T-helper 17 cell (primary cell): ENCODE measurements at regions not wholly inside any gene's neighbourhood (a gene's known extent, or its start where the extent isn't known, plus 50 kb on each side); places are given as distances from the start of the nearest gene placed in this dataset.

Source experiments
- ATAC-seq: fragments of 150-1000 bp; cut with Tn5 transposase; 2 replicates; pipeline ENCODE4 v1.10.0; 2021; ENCODE audit warnings: mild to moderate bottlenecking, moderate library complexity
- DNase-seq, 3 donors: peaks; one replicate each; pipeline versions ENCODE4 v3.0.0 to v3.0.0-alpha.2; 2020 to 2021
- H3K9me3 ChIP-seq: one replicate; pipeline ENCODE4 v1.7.0; 2013; ENCODE audit warnings: low read length, mild to moderate bottlenecking; ENCODE audit not compliant: control insufficient read depth, poor library complexity, severe bottlenecking
- H3K27ac Mint-ChIP-seq: one replicate; pipeline ENCODE4 v1.8.0; 2022; ENCODE audit warnings: mild to moderate bottlenecking, moderate library complexity, mixed read lengths
- H3K27me3 Mint-ChIP-seq: one replicate; pipeline ENCODE4 v1.8.0; 2022; ENCODE audit warnings: mixed read lengths
- H3K36me3 Mint-ChIP-seq: one replicate; pipeline ENCODE4 v1.8.0; 2022; ENCODE audit warnings: low read depth, mixed read lengths
- H3K4me1 Mint-ChIP-seq: one replicate; pipeline ENCODE4 v1.8.0; 2022; ENCODE audit warnings: mild to moderate bottlenecking, mixed read lengths
- H3K4me3 Mint-ChIP-seq: one replicate; pipeline ENCODE4 v1.8.0; 2022; ENCODE audit warnings: mild to moderate bottlenecking, moderate library complexity, mixed read lengths

DNA sequence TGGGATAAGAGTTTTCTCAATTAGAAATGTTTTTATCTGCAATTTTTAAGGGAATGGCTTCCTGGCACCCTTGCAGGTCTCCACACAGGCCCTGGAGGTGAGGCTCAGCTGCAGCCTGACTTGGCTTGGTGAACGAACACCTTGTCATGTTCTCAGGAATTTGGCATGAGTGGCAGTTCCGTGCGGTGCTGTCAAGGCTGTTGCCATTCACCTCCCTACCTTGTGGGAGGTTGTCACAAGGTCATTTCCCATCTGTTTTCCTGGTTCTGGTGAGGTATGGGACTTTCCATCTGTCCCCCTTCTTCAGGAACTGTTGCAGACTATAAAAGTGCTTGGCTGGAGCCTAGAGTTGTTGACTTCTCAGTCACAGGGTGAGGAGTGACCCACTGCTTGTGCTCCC, 82.9 kb downstream of the ELOVL4 start:
- Mint-ChIP-seq H3K36me3 (no peaks in the 10 kb centered on the region), H3K4me1 (peaks cover 4% of the 10 kb centered on the region)

GRCh38 chr6:79864001-79864400, 83.4 kb downstream of the ELOVL4 start:
- no peaks in the 10 kb centered on the region for H3K9me3 ChIP-seq
- no peak overlapping the region for H3K4me3 Mint-ChIP-seq
- DNase-seq (no peak), ATAC-seq (no peak)
- no peaks in the 10 kb centered on the region for H3K36me3 Mint-ChIP-seq
- peaks cover 3% of the 10 kb centered on the region for H3K4me1 Mint-ChIP-seq
- H3K27ac Mint-ChIP-seq: no peak overlapping the region
- no peaks in the 10 kb centered on the region for H3K27me3 Mint-ChIP-seq

More for the DNA sequence above, 82.9 kb downstream of the ELOVL4 start:
- no peaks in the 10 kb centered on the region for H3K27me3 Mint-ChIP-seq
- H3K4me3 Mint-ChIP-seq: no peak overlapping the region
- no peak overlapping the region for H3K27ac Mint-ChIP-seq
- ATAC-seq (no peak), DNase-seq (no peak)
- H3K9me3 ChIP-seq: no peaks in the 10 kb centered on the region

- H3K4me1 Mint-ChIP-seq: peaks cover 2% of the 10 kb centered on the region
- H3K27ac Mint-ChIP-seq: no peak overlapping the region
- ATAC-seq (no peak), DNase-seq (no peak)
- H3K9me3 ChIP-seq: no peaks in the 10 kb centered on the region
- H3K36me3 Mint-ChIP-seq: no peaks in the 10 kb centered on the region
- H3K27me3 Mint-ChIP-seq: no peaks in the 10 kb centered on the region
- H3K4me3 Mint-ChIP-seq: no peak overlapping the region
Observed at GRCh38 chr6:79863566-79863965, 83.8 kb downstream of the ELOVL4 start.

GRCh38 chr6:79862711-79863110, 84.6 kb downstream of the ELOVL4 start:
- H3K4me1 Mint-ChIP-seq: peaks cover 2% of the 10 kb centered on the region
- no peaks in the 10 kb centered on the region for H3K27me3 Mint-ChIP-seq
- no peaks in the 10 kb centered on the region for H3K9me3 ChIP-seq
- H3K4me3 Mint-ChIP-seq: no peak overlapping the region
- H3K27ac Mint-ChIP-seq: no peak overlapping the region
- DNase-seq: no peak
- H3K36me3 Mint-ChIP-seq: no peaks in the 10 kb centered on the region
- ATAC-seq: no peak

DNA sequence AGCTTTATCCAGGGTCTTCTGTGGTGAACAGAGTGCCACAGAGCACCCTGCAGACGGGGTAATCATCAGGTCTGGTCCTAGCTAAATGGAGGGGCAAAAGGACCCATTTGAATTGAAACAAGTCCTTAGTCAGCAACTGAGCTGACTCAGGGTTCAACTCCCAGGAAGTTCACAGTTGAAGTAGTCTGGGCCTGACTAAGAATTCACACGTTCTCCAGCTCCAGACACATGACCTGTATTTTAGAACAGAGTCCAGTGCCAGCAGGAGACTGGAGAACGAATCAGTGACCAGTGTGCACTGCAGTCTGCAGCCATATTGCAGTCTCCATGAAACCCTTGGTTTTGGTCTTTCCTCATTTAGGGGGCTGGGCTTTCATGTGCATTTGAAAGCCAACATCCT, 85.2 kb downstream of the ELOVL4 start:
- H3K9me3 ChIP-seq: no peaks in the 10 kb centered on the region
- Mint-ChIP-seq H3K27ac (no peak overlapping the region), H3K27me3 (no peaks in the 10 kb centered on the region), H3K4me1 (peaks cover 2% of the 10 kb centered on the region), H3K4me3 (no peak overlapping the region), H3K36me3 (no peaks in the 10 kb centered on the region)
- DNase-seq (no peak), ATAC-seq (no peak)

- Mint-ChIP-seq H3K4me3 (no peak overlapping the region), H3K4me1 (no peaks in the 10 kb centered on the region), H3K27ac (no peak overlapping the region), H3K27me3 (no peaks in the 10 kb centered on the region), H3K36me3 (no peaks in the 10 kb centered on the region)
- DNase-seq (no peak), ATAC-seq (no peak)
- no peaks in the 10 kb centered on the region for H3K9me3 ChIP-seq
Observed at GRCh38 chr6:79861023-79861422, 86.3 kb downstream of the ELOVL4 start.

DNA sequence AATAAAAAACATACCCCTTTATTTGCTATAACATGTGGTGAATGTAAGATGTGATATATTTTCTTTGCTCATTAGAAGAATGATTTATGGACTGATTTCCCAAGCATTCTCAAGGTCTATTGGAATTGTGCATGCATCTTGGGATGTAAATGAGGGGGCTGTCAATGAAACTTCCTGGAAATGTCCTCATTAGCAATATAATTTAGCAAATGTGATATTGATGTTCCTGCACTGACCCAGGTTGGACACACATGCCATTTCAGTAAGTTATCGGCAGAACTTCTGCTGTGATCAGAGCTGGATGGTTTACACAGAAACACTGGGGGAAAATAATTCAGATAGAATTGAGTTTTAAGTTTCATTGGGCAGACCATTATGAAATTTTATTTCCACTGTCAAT, 99.9 kb downstream of the ELOVL4 start:
- H3K4me1 Mint-ChIP-seq: no peaks in the 10 kb centered on the region
- no peak overlapping the region for H3K27ac Mint-ChIP-seq
- DNase-seq (no peak), ATAC-seq (no peak)
- H3K36me3 Mint-ChIP-seq: no peaks in the 10 kb centered on the region
- H3K27me3 Mint-ChIP-seq: peaks cover 39% of the 10 kb centered on the region
- no peaks in the 10 kb centered on the region for H3K9me3 ChIP-seq
- no peak overlapping the region for H3K4me3 Mint-ChIP-seq

- no peak overlapping the region for H3K27ac Mint-ChIP-seq
- H3K9me3 ChIP-seq: no peaks in the 10 kb centered on the region
- no peak for DNase-seq
- no peaks in the 10 kb centered on the region for H3K4me1 Mint-ChIP-seq
- H3K4me3 Mint-ChIP-seq: no peak overlapping the region
- H3K36me3 Mint-ChIP-seq: no peaks in the 10 kb centered on the region
- peaks cover 17% of the 10 kb centered on the region for H3K27me3 Mint-ChIP-seq
- no peak for ATAC-seq
Observed at GRCh38 chr6:79842376-79843040, 104.8 kb downstream of the ELOVL4 start.

- H3K27me3 Mint-ChIP-seq: peaks cover 12% of the 10 kb centered on the region
- H3K9me3 ChIP-seq: no peaks in the 10 kb centered on the region
- no peak overlapping the region for H3K4me3 Mint-ChIP-seq
- DNase-seq (no peak), ATAC-seq (no peak)
- no peaks in the 10 kb centered on the region for H3K36me3 Mint-ChIP-seq
- H3K27ac Mint-ChIP-seq: no peak overlapping the region
- no peaks in the 10 kb centered on the region for H3K4me1 Mint-ChIP-seq
Observed at GRCh38 chr6:79841577-79842375, 105.6 kb downstream of the ELOVL4 start.

- Mint-ChIP-seq H3K27me3 (peaks cover 28% of the 10 kb centered on the region), H3K27ac (no peak overlapping the region)
- no peak for ATAC-seq
Observed at GRCh38 chr6:79838851-79839250, 108.5 kb downstream of the ELOVL4 start.

DNA sequence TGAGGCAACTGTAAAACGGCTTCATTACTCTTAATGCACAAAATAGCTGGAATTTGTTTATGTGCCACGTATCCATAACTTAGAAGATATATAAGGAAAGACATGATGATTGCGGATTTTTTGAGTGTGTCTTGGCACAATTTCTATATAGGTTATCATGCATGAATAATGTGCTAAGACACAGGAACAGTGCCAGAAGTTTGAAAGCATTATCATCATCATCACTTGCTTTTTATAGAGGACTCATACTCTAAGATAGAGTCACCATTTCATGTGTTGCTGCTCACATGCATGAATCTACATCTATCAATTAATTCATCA, 113.4 kb downstream of the ELOVL4 start:
- ATAC-seq (no peak), DNase-seq (no peak)
- no peaks in the 10 kb centered on the region for H3K9me3 ChIP-seq
- Mint-ChIP-seq H3K27ac (no peak overlapping the region), H3K36me3 (peaks cover 2% of the 10 kb centered on the region), H3K4me3 (no peak overlapping the region), H3K4me1 (no peaks in the 10 kb centered on the region), H3K27me3 (peaks cover 34% of the 10 kb centered on the region)

More at GRCh38 chr6:79838851-79839250, 108.5 kb downstream of the ELOVL4 start:
- Mint-ChIP-seq H3K4me3 (no peak overlapping the region), H3K36me3 (no peaks in the 10 kb centered on the region), H3K4me1 (no peaks in the 10 kb centered on the region)
- DNase-seq: no peak
- H3K9me3 ChIP-seq: no peaks in the 10 kb centered on the region

DNA sequence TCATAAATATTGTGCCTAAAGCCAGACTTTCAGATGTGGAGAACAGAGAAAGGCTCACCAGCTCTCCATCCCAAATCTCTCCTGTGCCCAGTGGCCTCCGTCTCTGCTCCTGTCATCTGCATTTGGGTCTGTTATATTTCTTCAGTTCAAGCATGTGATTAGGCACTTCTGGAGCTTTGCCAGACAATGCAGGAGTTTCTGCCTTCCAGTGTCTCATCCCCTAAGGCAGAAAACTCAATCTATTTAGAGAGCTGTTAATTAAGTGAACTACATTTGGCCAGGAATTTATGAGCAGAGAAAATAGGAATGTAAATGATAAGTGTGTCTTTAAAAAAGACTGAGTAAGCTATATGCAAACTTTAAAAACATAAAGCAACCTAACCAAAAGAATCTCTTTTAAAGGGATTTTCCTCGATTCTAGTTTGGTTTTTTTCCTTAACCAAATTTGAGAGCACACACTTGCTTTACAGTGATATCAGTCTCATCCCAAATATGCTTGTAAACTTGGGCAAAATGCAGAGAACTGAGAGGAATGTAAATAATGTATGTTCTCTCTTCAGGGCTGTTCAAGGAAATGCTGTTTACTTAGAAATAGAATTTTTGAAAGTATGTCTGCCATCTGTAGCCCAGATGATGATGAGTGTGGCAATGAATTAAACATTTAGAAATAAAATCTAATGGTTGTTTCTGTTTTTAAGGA, 113.9 kb downstream of the ELOVL4 start:
- DNase-seq (no peak), ATAC-seq (no peak)
- Mint-ChIP-seq H3K27me3 (peaks cover 34% of the 10 kb centered on the region), H3K27ac (no peak overlapping the region), H3K4me1 (no peaks in the 10 kb centered on the region), H3K36me3 (peaks cover 2% of the 10 kb centered on the region), H3K4me3 (no peak overlapping the region)
- no peaks in the 10 kb centered on the region for H3K9me3 ChIP-seq

GRCh38 chr6:79832723-79833122, 114.6 kb downstream of the ELOVL4 start:
- H3K27me3 Mint-ChIP-seq: peaks cover 39% of the 10 kb centered on the region
- peaks cover 2% of the 10 kb centered on the region for H3K36me3 Mint-ChIP-seq
- ATAC-seq: no peak
- H3K4me3 Mint-ChIP-seq: no peak overlapping the region
- DNase-seq: no peak
- no peaks in the 10 kb centered on the region for H3K9me3 ChIP-seq
- no peaks in the 10 kb centered on the region for H3K4me1 Mint-ChIP-seq
- no peak overlapping the region for H3K27ac Mint-ChIP-seq
